Liver (tissue), 8 donors: ENCODE measurements at regions not wholly inside any gene's neighbourhood (a gene's known extent, or its start where the extent isn't known, plus 50 kb on each side); places are given as distances from the start of the nearest gene placed in this dataset.

Experiments
- DNase-seq: peaks from one replicate; pipeline ENCODE4 v3.0.0-alpha.2; 2017; ENCODE audit warnings: low spot score
- H3K27ac ChIP-seq, 2 donors: one replicate each; pipeline ENCODE4 v1.7.0; 2013; ENCODE audit warnings: inconsistent platforms in 2 of 2, low read length in 2 of 2, control low read depth in 1 of 2, low read depth in 1 of 2, mild to moderate bottlenecking in 1 of 2
- H3K27me3 ChIP-seq, 4 donors: one replicate each; pipeline versions ENCODE4 v1.6.1 to v1.7.0; 2013; ENCODE audit warnings: low read length in 3 of 4, inconsistent platforms in 1 of 4, mild to moderate bottlenecking in 1 of 4, moderate library complexity in 1 of 4; ENCODE audit not compliant: control insufficient read depth in 4 of 4, insufficient read depth in 4 of 4
- H3K36me3 ChIP-seq, 4 donors: one replicate each; pipeline versions ENCODE4 v1.6.1 to v1.7.0; 2013; ENCODE audit warnings: low read length in 3 of 4, mild to moderate bottlenecking in 3 of 4, low read depth in 1 of 4, moderate library complexity in 1 of 4; ENCODE audit not compliant: control insufficient read depth in 4 of 4, insufficient read depth in 3 of 4
- H3K4me1 ChIP-seq, 4 donors: one replicate each; pipeline versions ENCODE4 v1.6.1 to v1.7.0; 2013; ENCODE audit warnings: low read length in 3 of 4, mild to moderate bottlenecking in 3 of 4, moderate library complexity in 1 of 4; ENCODE audit not compliant: control insufficient read depth in 4 of 4, insufficient read depth in 4 of 4
- H3K4me3 ChIP-seq, 3 donors: one replicate each; pipeline versions ENCODE4 v1.6.1 to v1.7.0; 2013; ENCODE audit warnings: low read length in 3 of 3, control low read depth in 1 of 3, low read depth in 1 of 3, mild to moderate bottlenecking in 1 of 3
- H3K9ac ChIP-seq, 2 donors: one replicate each; pipeline ENCODE4 v1.7.0; 2013; ENCODE audit warnings: low read length in 2 of 2, mild to moderate bottlenecking in 2 of 2, moderate library complexity in 2 of 2, control low read depth in 1 of 2, low read depth in 1 of 2
- H3K9me3 ChIP-seq, 4 donors: one replicate each; pipeline versions ENCODE4 v1.6.1 to v1.7.0; 2013; ENCODE audit warnings: low read length in 3 of 4; ENCODE audit not compliant: control insufficient read depth in 4 of 4
- ATF3 ChIP-seq: IDR thresholded peaks from 2 replicates; pipeline ENCODE4 v1.6.1; 2016; ENCODE audit warnings: antibody characterized with exemption
- CTCF ChIP-seq: fragments of 150-350 bp; IDR thresholded peaks from 2 replicates; pipeline ENCODE4 v1.5.1; 2017; ENCODE audit warnings: improper control_type of control experiment, low read depth, low read length; ENCODE audit not compliant: missing input control
- EGR1 ChIP-seq, 2 donors: IDR thresholded peaks; 2 replicates each; pipeline ENCODE4 v1.6.1; 2016 to 2018; ENCODE audit warnings: antibody characterized with exemption in 2 of 2, low read depth in 2 of 2
- FOXA1 ChIP-seq: IDR thresholded peaks from 2 replicates; pipeline ENCODE4 v1.6.1; 2016; ENCODE audit warnings: antibody characterized with exemption
- FOXA2 ChIP-seq: IDR thresholded peaks from 2 replicates; pipeline ENCODE4 v1.6.1; 2016; ENCODE audit warnings: antibody characterized with exemption
- GABPA ChIP-seq, 2 donors: IDR thresholded peaks in 1 of 2; conservative IDR thresholded peaks in 1 of 2; 2 replicates each; pipeline ENCODE4 v1.6.1; 2016; ENCODE audit warnings: antibody characterized with exemption in 2 of 2, mild to moderate bottlenecking in 1 of 2, moderate library complexity in 1 of 2
- HNF4A ChIP-seq, 2 donors: conservative IDR thresholded peaks; 2 replicates each; pipeline ENCODE4 v1.6.1; 2016; ENCODE audit warnings: antibody characterized with exemption in 2 of 2, mild to moderate bottlenecking in 2 of 2
- HNF4G ChIP-seq: IDR thresholded peaks from 2 replicates; pipeline ENCODE4 v1.6.1; 2016; ENCODE audit warnings: antibody characterized with exemption
- JUND ChIP-seq, 2 donors: IDR thresholded peaks; 2 replicates each; pipeline ENCODE4 v1.6.1; 2016; ENCODE audit warnings: antibody characterized with exemption in 2 of 2
- NR2F2 ChIP-seq: IDR thresholded peaks from 2 replicates; pipeline ENCODE4 v1.6.1; 2016; ENCODE audit warnings: antibody characterized with exemption
- RAD21 ChIP-seq, 2 donors: IDR thresholded peaks; 2 replicates each; pipeline ENCODE4 v1.6.1; 2016; ENCODE audit warnings: antibody characterized with exemption in 2 of 2, mild to moderate bottlenecking in 2 of 2
- REST ChIP-seq: IDR thresholded peaks from 2 replicates; pipeline ENCODE4 v1.6.1; 2016; ENCODE audit warnings: antibody characterized with exemption, mild to moderate bottlenecking
- RXRA ChIP-seq, 2 donors: IDR thresholded peaks; 2 replicates each; pipeline ENCODE4 v1.6.1; 2017 to 2018; ENCODE audit warnings: antibody characterized with exemption in 2 of 2, mild to moderate bottlenecking in 1 of 2
- SP1 ChIP-seq: IDR thresholded peaks from 2 replicates; pipeline ENCODE4 v1.6.1; 2018; ENCODE audit warnings: antibody characterized with exemption, mild to moderate bottlenecking
- TAF1 ChIP-seq: conservative IDR thresholded peaks from 2 replicates; pipeline ENCODE4 v1.6.1; 2016; ENCODE audit warnings: antibody characterized with exemption, mild to moderate bottlenecking
- YY1 ChIP-seq: IDR thresholded peaks from 2 replicates; pipeline ENCODE4 v1.6.1; 2016; ENCODE audit warnings: antibody characterized with exemption, mild to moderate bottlenecking
- ZBTB33 ChIP-seq: IDR thresholded peaks from 2 replicates; pipeline ENCODE4 v1.6.1; 2016; ENCODE audit warnings: antibody characterized with exemption
- WGBS: extraction: QIAGEN DNeasy Blood & Tissue Kit; methylation state at CpG from one replicate; pipeline ENCODE4 v1.1.7; 2013; 5-methylcytosine and 5-hydroxymethylcytosine counted together
- TF ChIP-seq, protein P1 (sequence below): IDR thresholded peaks from 2 replicates; pipeline ENCODE4 v1.6.1; 2016; ENCODE audit warnings: antibody characterized with exemption
- donor health status: healthy.
- donor health status: healthy.
- donor health status: healthy.
- donor health status: healthy.
- donor health status: healthy.

- TF ChIP-seq ZBTB33 (no peak), SP1 (no peak), RAD21 (IDR thresholded peaks at IDR 0.05) (no peak), RXRA (IDR thresholded peaks at IDR 0.05) (no peak), ATF3 (no peak), YY1 (no peak), TAF1 (no peak), REST (no peak), CTCF (no peak), JUND (IDR thresholded peaks at IDR 0.05) (no peak), GABPA (IDR thresholded peaks at IDR 0.05 in 1 of 2, conservative IDR thresholded peaks at IDR 0.05 in 1 of 2) (no peak), NR2F2 (no peak), HNF4G (no peak), HNF4A (conservative IDR thresholded peaks at IDR 0.05) (no peak), EGR1 (IDR thresholded peaks at IDR 0.05; ENCODE audit: low read depth in 2 of 2) (no peak), FOXA1 (no peak), FOXA2 (no peak)
- TF ChIP-seq, protein P1, sequence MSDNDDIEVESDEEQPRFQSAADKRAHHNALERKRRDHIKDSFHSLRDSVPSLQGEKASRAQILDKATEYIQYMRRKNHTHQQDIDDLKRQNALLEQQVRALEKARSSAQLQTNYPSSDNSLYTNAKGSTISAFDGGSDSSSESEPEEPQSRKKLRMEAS = no peak
- Histone ChIP-seq H3K27me3 (no peaks in the 10 kb centered on the region), H3K36me3 (no peaks in the 10 kb centered on the region), H3K9me3 (peaks cover 0 to 3% (median under 1%) of the 10 kb centered on the region in 4 donors), H3K4me1 (no peaks in the 10 kb centered on the region), H3K9ac (no peak overlapping the region), H3K27ac (no peak overlapping the region), H3K4me3 (no peak overlapping the region)
- no peak for DNase-seq
- 75% methylated on average over 5 of the region's 5 CpGs for WGBS
Observed at GRCh38 chr16:73459586-73459985, 411.7 kb upstream of the ZFHX3 start.
